Hepatocyte (in vitro differentiated cells): ENCODE measurements at regions not wholly inside any gene's neighbourhood (a gene's known extent, or its start where the extent isn't known, plus 50 kb on each side); places are given as distances from the start of the nearest gene placed in this dataset.
"Not testable (repeated sequence)": the region's sequence is repeated elsewhere in the genome, so short reads cannot be mapped to it uniquely, and the experiment has no call there.

Source experiments
- DNase-seq: peaks from one replicate; pipeline ENCODE4 v3.0.0-alpha.2; 2016; ENCODE audit warnings: low spot score
- H2AFZ ChIP-seq: fragments of 200-600 bp; sonication (generic); 2 replicates; pipeline ENCODE4 v1.6.0; 2016; ENCODE audit warnings: antibody characterized with exemption, mild to moderate bottlenecking
- H3K27ac ChIP-seq: fragments of 200-600 bp; sonication (generic); 2 replicates; pipeline ENCODE4 v1.5.1; 2016; ENCODE audit warnings: mild to moderate bottlenecking
- H3K27me3 ChIP-seq: fragments of 200-600 bp; sonication (generic); 2 replicates; pipeline ENCODE4 v1.6.1; 2016
- H3K36me3 ChIP-seq: fragments of 200-600 bp; sonication (generic); replicated peaks from 2 replicates; pipeline ENCODE4 v1.5.1; 2016; ENCODE audit warnings: low read depth; ENCODE audit not compliant: insufficient read depth
- H3K4me1 ChIP-seq: fragments of 200-600 bp; sonication (generic); 2 replicates; pipeline ENCODE4 v1.5.1; 2016; ENCODE audit warnings: mild to moderate bottlenecking, moderate library complexity; ENCODE audit not compliant: insufficient read depth
- H3K4me2 ChIP-seq: fragments of 200-600 bp; sonication (generic); 2 replicates; pipeline ENCODE4 v1.6.0; 2016
- H3K4me3 ChIP-seq: fragments of 200-600 bp; sonication (generic); 2 replicates; pipeline ENCODE4 v1.5.1; 2016; ENCODE audit warnings: mild to moderate bottlenecking
- H3K79me2 ChIP-seq: fragments of 200-600 bp; sonication (generic); 2 replicates; pipeline ENCODE4 v1.6.0; 2017; ENCODE audit warnings: mild to moderate bottlenecking
- H3K9me2 ChIP-seq: fragments of 200-600 bp; sonication (generic); replicated peaks from 2 replicates; pipeline ENCODE4 v1.6.0; 2017; ENCODE audit warnings: mild to moderate bottlenecking; ENCODE audit not compliant: insufficient read depth
- H3K9me3 ChIP-seq: fragments of 200-600 bp; sonication (generic); 2 replicates; pipeline ENCODE4 v1.5.1; 2016; ENCODE audit warnings: low read depth, mild to moderate bottlenecking
- H4K20me1 ChIP-seq: fragments of 200-600 bp; sonication (generic); 2 replicates; pipeline ENCODE4 v1.6.0; 2016; ENCODE audit warnings: mild to moderate bottlenecking; ENCODE audit not compliant: insufficient read depth, poor library complexity, severe bottlenecking
- CTCF ChIP-seq: fragments of 200-600 bp; sonication (generic); IDR thresholded peaks from 2 replicates; pipeline ENCODE4 v1.5.1; 2016; ENCODE audit warnings: antibody characterized with exemption, mild to moderate bottlenecking; ENCODE audit not compliant: poor library complexity
- EZH2 ChIP-seq: fragments of 200-600 bp; sonication (generic); IDR thresholded peaks from 2 replicates; pipeline ENCODE4 v1.6.1; 2016; ENCODE audit warnings: antibody characterized with exemption, mild to moderate bottlenecking, borderline replicate concordance
- EZH2phosphoT487 ChIP-seq: fragments of 200-600 bp; sonication (generic); IDR thresholded peaks from one replicate; pipeline ENCODE4 v1.6.1; 2018; ENCODE audit warnings: antibody characterized with exemption, mild to moderate bottlenecking, low read depth, moderate library complexity; ENCODE audit not compliant: unreplicated experiment, severe bottlenecking
- WGBS: methylation state at CpG from one replicate; pipeline ENCODE4 v1.1.6; 2016; ENCODE audit warnings: low lambda C conversion rate; ENCODE audit errors: missing lambda C conversion rate; 5-methylcytosine and 5-hydroxymethylcytosine counted together

DNA sequence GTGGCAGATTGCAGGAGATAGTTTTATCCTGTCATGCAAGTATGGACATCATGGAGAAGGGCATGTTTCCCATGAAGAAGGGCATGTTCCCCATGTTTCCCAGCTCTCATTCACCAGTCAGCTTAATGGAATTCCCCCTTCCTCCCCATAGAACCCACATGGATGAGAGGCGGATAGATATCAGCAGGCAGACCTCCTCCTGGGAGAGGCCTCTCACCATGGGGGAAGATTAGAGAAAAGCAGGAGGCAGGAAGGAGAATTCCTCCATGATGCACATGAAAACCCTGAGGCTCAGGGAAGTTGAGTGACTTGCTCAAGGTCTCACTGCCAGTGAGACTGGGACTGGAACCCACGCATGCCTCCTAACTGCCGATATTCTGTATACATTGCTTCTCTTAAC, 92.9 kb upstream of the FOXN3 start:
- H2AFZ ChIP-seq = no peak overlapping the region
- no peaks in the 10 kb centered on the region for H3K27me3 ChIP-seq
- H3K4me3 ChIP-seq = no peak overlapping the region
- no peak overlapping the region for H3K27ac ChIP-seq
- no peaks in the 10 kb centered on the region for H3K9me2 ChIP-seq
- no peak for TF ChIP-seq EZH2phosphoT487
- no peak for TF ChIP-seq CTCF
- TF ChIP-seq EZH2 = no peak
- H3K9me3 ChIP-seq = no peaks in the 10 kb centered on the region
- no peaks in the 10 kb centered on the region for H3K4me1 ChIP-seq
- H3K79me2 ChIP-seq = no peaks in the 10 kb centered on the region
- no peak for DNase-seq
- no peak overlapping the region for H3K4me2 ChIP-seq
- H3K36me3 ChIP-seq = no peaks in the 10 kb centered on the region
- WGBS = 95% methylated on average over 3 of the region's 3 CpGs
- no peaks in the 10 kb centered on the region for H4K20me1 ChIP-seq

GRCh38 chr14:89508863-89509262, 91.8 kb upstream of the FOXN3 start:
- H4K20me1 ChIP-seq = no peaks in the 10 kb centered on the region
- no peak overlapping the region for H3K4me3 ChIP-seq
- H2AFZ ChIP-seq = no peak overlapping the region
- H3K27ac ChIP-seq = no peak overlapping the region
- no peaks in the 10 kb centered on the region for H3K79me2 ChIP-seq
- H3K4me2 ChIP-seq = no peak overlapping the region
- no peaks in the 10 kb centered on the region for H3K4me1 ChIP-seq
- H3K36me3 ChIP-seq = no peaks in the 10 kb centered on the region
- TF ChIP-seq CTCF (no peak), EZH2phosphoT487 (no peak)
- WGBS = 95% methylated on average over 3 of the region's 3 CpGs
- H3K9me3 ChIP-seq = no peaks in the 10 kb centered on the region
- no peaks in the 10 kb centered on the region for H3K9me2 ChIP-seq
- H3K27me3 ChIP-seq = no peaks in the 10 kb centered on the region
- no peak for DNase-seq

DNA sequence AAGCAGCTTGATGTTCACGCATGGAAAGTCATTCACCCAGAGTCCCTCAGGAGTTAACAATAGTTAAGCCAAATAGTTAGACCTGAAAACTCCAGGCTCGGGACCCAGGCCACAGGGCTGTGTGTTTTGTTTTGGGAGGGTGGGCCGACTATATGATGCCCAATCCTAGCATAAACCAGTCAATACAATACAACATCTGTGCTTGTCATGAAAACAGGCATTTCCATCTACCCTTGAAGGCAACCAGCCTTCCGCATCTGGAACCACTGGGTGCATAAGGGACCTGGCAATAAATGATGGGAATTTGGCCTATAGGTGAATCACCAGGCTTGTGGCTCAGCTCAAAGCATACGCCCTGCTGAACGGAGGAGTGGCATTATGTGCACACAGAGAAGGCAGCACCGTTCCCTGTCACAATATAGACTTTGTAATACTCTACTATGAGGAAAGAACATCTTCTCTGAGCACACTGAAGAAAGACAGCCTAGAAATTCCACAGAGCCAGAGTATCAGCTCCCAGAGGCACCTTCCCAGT, 91.0 kb upstream of the FOXN3 start:
- Histone ChIP-seq H3K36me3 (no peaks in the 10 kb centered on the region), H3K79me2 (no peaks in the 10 kb centered on the region), H3K9me3 (no peaks in the 10 kb centered on the region), H3K9me2 (no peaks in the 10 kb centered on the region), H3K4me1 (no peaks in the 10 kb centered on the region), H2AFZ (no peak overlapping the region), H3K4me3 (no peak overlapping the region), H3K27ac (no peak overlapping the region), H3K4me2 (no peak overlapping the region), H3K27me3 (no peaks in the 10 kb centered on the region), H4K20me1 (no peaks in the 10 kb centered on the region)
- TF ChIP-seq CTCF = no peak
- no peak for TF ChIP-seq EZH2phosphoT487
- DNase-seq = no peak
- 91% methylated on average over 7 of the region's 7 CpGs for WGBS

DNA sequence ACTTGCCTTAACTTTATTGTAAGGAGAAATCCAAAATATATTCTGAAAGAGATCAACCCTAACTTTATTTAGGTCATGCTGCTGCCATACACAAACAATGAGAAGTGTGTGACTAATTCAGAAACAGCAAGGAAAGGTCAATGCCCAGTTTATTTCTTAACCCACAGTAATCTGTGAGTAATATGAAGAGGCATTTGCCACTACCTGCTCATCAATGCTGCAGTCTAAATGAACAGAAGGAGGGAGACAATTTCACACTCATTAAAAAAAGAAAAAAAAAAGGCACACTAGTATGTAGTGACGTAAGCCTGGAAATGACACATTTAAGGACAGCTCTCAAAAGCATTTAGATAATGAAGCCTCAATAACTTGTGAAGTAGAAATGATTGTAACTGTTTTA, 90.5 kb upstream of the FOXN3 start:
- no peaks in the 10 kb centered on the region for H3K27me3 ChIP-seq
- H3K9me2 ChIP-seq = no peaks in the 10 kb centered on the region
- no peaks in the 10 kb centered on the region for H3K36me3 ChIP-seq
- 88% methylated on average over 1 of the region's 1 CpG for WGBS
- H3K27ac ChIP-seq = no peak overlapping the region
- H2AFZ ChIP-seq = no peak overlapping the region
- H3K79me2 ChIP-seq = no peaks in the 10 kb centered on the region
- no peak for TF ChIP-seq EZH2
- no peak for TF ChIP-seq CTCF
- no peak for TF ChIP-seq EZH2phosphoT487
- no peak for DNase-seq
- H3K4me1 ChIP-seq = no peaks in the 10 kb centered on the region
- H3K9me3 ChIP-seq = no peaks in the 10 kb centered on the region
- H3K4me2 ChIP-seq = no peak overlapping the region
- H3K4me3 ChIP-seq = no peak overlapping the region
- no peaks in the 10 kb centered on the region for H4K20me1 ChIP-seq

- H3K36me3 ChIP-seq, H3K4me2 ChIP-seq, DNase-seq, H3K79me2 ChIP-seq, H4K20me1 ChIP-seq, H3K27me3 ChIP-seq, H3K27ac ChIP-seq, H3K4me3 ChIP-seq, H3K9me2 ChIP-seq, H3K9me3 ChIP-seq, H3K4me1 ChIP-seq, H2AFZ ChIP-seq: not testable (repeated sequence)
- 71% methylated on average over 8 of the region's 8 CpGs for WGBS
Observed at GRCh38 chr14:89506891-89507452, 89.9 kb upstream of the FOXN3 start.
